A673 (cell line): ENCODE measurements at regions not wholly inside any gene's neighbourhood (a gene's known extent, or its start where the extent isn't known, plus 50 kb on each side); places are given as distances from the start of the nearest gene placed in this dataset.

ENCODE experiments used
- CTCF ChIP-seq: fragments of 300-800, 200-600 bp; sonication (generic); conservative IDR thresholded peaks from 2 replicates; pipeline ENCODE4 v1.5.1; 2017; ENCODE audit warnings: low read depth, mild to moderate bottlenecking, antibody characterized with exemption, low read length, moderate library complexity, mixed read lengths
- EZH2 ChIP-seq: fragments of 200-600 bp; sonication (generic); IDR thresholded peaks from 2 replicates; pipeline ENCODE4 v1.6.1; 2017; ENCODE audit warnings: borderline replicate concordance, low read depth, mild to moderate bottlenecking, mixed read lengths, antibody characterized with exemption, low read length; ENCODE audit not compliant: poor library complexity, severe bottlenecking

- no peak for TF ChIP-seq EZH2
- no peak for TF ChIP-seq CTCF
These were observed 978.4 kb upstream of the SPRY2 start for GRCh38 chr13:81319351-81319750.
